ENCODE measurements at regions not wholly inside any gene's neighbourhood (a gene's known extent, or its start where the extent isn't known, plus 50 kb on each side); places are given as distances from the start of the nearest gene placed in this dataset.

DNA sequence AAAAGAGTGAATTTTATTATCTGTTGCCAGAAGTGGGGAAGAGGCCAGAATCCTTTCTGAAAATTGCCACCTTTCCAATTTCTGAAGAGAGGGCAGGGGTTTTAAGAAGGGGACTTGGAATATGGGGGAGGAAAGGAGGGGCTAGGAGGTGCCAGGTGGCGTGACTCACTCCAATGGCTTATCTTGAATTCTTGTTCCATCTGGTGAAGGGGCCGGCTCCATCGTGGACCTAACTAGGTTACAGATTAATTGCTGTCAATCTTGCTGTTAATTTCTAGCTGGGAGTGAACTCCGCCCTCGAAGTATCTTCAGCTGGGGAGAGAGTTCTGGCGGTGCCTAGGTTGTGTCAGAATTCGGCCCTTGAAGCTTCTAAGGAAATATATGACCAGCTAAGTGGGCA is 138.7 kb downstream of the YTHDC2 start:
- Mint-ChIP-seq H3K27ac (no peak overlapping the region), H3K36me3 (ENCODE audit: low read depth) (no peaks in the 10 kb centered on the region), H3K4me3 (no peak overlapping the region), H3K27me3 (ENCODE audit: low read depth) (peaks cover 28% of the 10 kb centered on the region), H3K4me1 (ENCODE audit: low read depth) (no peaks in the 10 kb centered on the region), H3K9me3 (peaks cover 7% of the 10 kb centered on the region)
- CTCF ChIA-PET, result no interaction called here
- DNase-seq, result no peak
- intact Hi-C loops (cut with micrococcal nuclease), result no loop called here

- Mint-ChIP-seq H3K4me1 (ENCODE audit: low read depth) (no peaks in the 10 kb centered on the region), H3K27ac (no peak overlapping the region), H3K9me3 (peaks cover 4% of the 10 kb centered on the region), H3K36me3 (ENCODE audit: low read depth) (no peaks in the 10 kb centered on the region), H3K27me3 (ENCODE audit: low read depth) (peaks cover 10% of the 10 kb centered on the region), H3K4me3 (no peak overlapping the region)
- DNase-seq, result no peak
- intact Hi-C loops (cut with micrococcal nuclease), result no loop called here
- CTCF ChIA-PET, result no interaction called here
Observed at GRCh38 chr5:113654828-113655227, 141.3 kb downstream of the YTHDC2 start.

GRCh38 chr5:113660206-113660605 is 146.7 kb downstream of the YTHDC2 start:
- Mint-ChIP-seq H3K27me3 (ENCODE audit: low read depth) (peaks cover 15% of the 10 kb centered on the region), H3K9me3 (no peaks in the 10 kb centered on the region), H3K27ac (no peak overlapping the region), H3K4me3 (no peak overlapping the region), H3K4me1 (ENCODE audit: low read depth) (no peaks in the 10 kb centered on the region), H3K36me3 (ENCODE audit: low read depth) (no peaks in the 10 kb centered on the region)
- no peak for DNase-seq
- intact Hi-C loops (cut with micrococcal nuclease), result loop anchor here (5.0 kb wide), 1 partner anchor 283 kb away; no protein-coding TSS in a partner anchor
- CTCF ChIA-PET, result interaction anchor here (0.6 to 2.9 kb wide), 3 partner anchors 45 to 321 kb away, joined by 5 to 13 read pairs (median 6); no protein-coding TSS in a partner anchor

DNA sequence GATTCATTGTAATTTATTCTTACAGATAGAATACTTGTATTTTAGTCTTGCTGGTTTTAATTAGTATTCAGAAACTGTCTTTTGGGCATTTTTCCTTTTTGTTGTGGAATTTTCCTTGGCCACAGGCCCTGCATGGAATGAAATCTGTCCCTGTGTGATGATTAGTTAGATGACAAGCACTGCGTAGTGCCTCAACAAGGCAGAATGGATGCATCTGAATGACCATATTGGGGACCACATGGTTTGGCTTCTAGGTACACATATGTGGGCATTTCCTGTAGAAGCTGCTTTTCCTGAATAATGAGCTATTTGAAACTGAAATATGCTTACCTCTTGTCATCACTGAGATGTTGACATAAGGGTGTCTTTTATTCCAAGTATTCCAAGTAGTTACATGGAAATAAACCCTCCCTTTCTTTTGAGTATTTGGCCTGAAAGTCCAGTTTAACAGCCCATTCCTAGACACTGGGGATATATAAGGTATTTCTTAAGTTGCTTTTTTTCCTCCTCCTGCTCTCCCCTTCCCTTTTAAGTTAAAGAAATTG is 147.3 kb downstream of the YTHDC2 start:
- H3K4me1 Mint-ChIP-seq (ENCODE audit: low read depth), result no peaks in the 10 kb centered on the region
- DNase-seq, result no peak
- no peak overlapping the region for H3K4me3 Mint-ChIP-seq
- no peak overlapping the region for H3K27ac Mint-ChIP-seq
- H3K27me3 Mint-ChIP-seq (ENCODE audit: low read depth), result peaks cover 17% of the 10 kb centered on the region
- CTCF ChIA-PET, result interaction anchor here (0.6 to 2.9 kb wide), 4 partner anchors 43 to 321 kb away, joined by 4 to 13 read pairs (median 6); no protein-coding TSS in a partner anchor
- H3K36me3 Mint-ChIP-seq (ENCODE audit: low read depth), result no peaks in the 10 kb centered on the region
- H3K9me3 Mint-ChIP-seq, result no peaks in the 10 kb centered on the region
- intact Hi-C loops (cut with micrococcal nuclease), result loop anchor here (5.0 kb wide), 1 partner anchor 283 kb away; no protein-coding TSS in a partner anchor

- H3K4me3 Mint-ChIP-seq, result no peak overlapping the region
- H3K27me3 Mint-ChIP-seq (ENCODE audit: low read depth), result peaks cover 24% of the 10 kb centered on the region
- intact Hi-C loops (cut with micrococcal nuclease), result loop anchor here (1.0 to 5.0 kb wide), 2 partner anchors 52 to 287 kb away; no protein-coding TSS in a partner anchor
- H3K36me3 Mint-ChIP-seq (ENCODE audit: low read depth), result no peaks in the 10 kb centered on the region
- H3K9me3 Mint-ChIP-seq, result peaks cover 2% of the 10 kb centered on the region
- CTCF ChIA-PET, result interaction anchor here (0.6 to 1.5 kb wide), 4 partner anchors 49 to 305 kb away, joined by 3 to 7 read pairs (median 4); no protein-coding TSS in a partner anchor
- no peaks in the 10 kb centered on the region for H3K4me1 Mint-ChIP-seq (ENCODE audit: low read depth)
- H3K27ac Mint-ChIP-seq, result no peak overlapping the region
- DNase-seq, result peak; percentile 40
Observed at GRCh38 chr5:113663879-113664541, 150.5 kb downstream of the YTHDC2 start.

GRCh38 chr5:113673041-113673440 is 159.5 kb downstream of the YTHDC2 start:
- Mint-ChIP-seq H3K36me3 (ENCODE audit: low read depth) (no peaks in the 10 kb centered on the region), H3K4me1 (ENCODE audit: low read depth) (no peaks in the 10 kb centered on the region), H3K27ac (no peak overlapping the region), H3K9me3 (peaks cover 3% of the 10 kb centered on the region), H3K27me3 (ENCODE audit: low read depth) (no peaks in the 10 kb centered on the region), H3K4me3 (no peak overlapping the region)
- CTCF ChIA-PET, result no interaction called here
- no peak for DNase-seq
- intact Hi-C loops (cut with micrococcal nuclease), result no loop called here

DNA sequence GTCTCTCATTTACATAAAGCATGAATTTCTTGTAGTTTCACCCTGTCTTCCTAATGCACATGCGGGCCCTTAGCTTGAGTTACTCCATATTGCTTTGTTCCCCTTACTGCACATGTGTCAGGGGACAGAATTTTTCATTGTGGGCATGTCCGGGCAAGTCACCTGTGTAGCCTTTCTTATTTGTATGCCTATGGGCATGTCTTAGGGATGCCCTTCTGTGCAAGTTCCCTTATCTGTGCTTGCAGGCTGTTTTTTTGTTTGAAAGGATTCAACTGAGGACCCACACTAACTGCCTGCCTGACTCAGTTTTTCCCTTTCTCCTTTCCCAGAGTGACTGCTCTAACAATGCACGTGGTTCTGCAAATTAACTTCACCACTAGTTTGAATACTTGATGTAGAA is 161.7 kb downstream of the YTHDC2 start:
- Mint-ChIP-seq H3K27me3 (ENCODE audit: low read depth) (no peaks in the 10 kb centered on the region), H3K4me1 (ENCODE audit: low read depth) (no peaks in the 10 kb centered on the region), H3K4me3 (no peak overlapping the region), H3K9me3 (no peaks in the 10 kb centered on the region), H3K27ac (no peak overlapping the region), H3K36me3 (ENCODE audit: low read depth) (no peaks in the 10 kb centered on the region)
- CTCF ChIA-PET, result no interaction called here
- intact Hi-C loops (cut with micrococcal nuclease), result loop anchor here (5.0 kb wide), 5 partner anchors 63 to 1912 kb away; no protein-coding TSS in a partner anchor
- DNase-seq, result no peak

DNA sequence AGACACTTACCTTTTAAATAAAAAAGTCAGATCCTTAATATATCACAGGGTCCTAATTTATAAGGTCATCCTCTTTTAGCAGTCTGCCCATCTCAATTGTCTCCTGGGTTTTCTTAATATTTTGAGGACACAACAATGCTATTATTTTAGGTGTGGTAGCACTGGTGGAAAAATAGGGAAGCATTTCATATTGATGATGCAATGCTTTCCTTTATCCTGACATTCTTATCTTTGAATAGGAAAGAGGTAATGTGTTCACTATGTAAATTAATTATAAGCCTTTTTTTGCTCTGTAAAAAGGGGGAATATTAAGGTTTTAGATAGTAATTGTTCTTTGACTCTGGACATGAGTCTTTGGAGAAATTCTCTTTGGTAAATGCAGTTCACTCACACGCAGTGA is 164.7 kb downstream of the YTHDC2 start:
- H3K4me3 Mint-ChIP-seq, result no peak overlapping the region
- no peaks in the 10 kb centered on the region for H3K36me3 Mint-ChIP-seq (ENCODE audit: low read depth)
- CTCF ChIA-PET, result no interaction called here
- intact Hi-C loops (cut with micrococcal nuclease), result loop anchor here (2.0 to 5.0 kb wide), 6 partner anchors 66 to 1909 kb away; no protein-coding TSS in a partner anchor
- DNase-seq, result no peak
- no peaks in the 10 kb centered on the region for H3K27me3 Mint-ChIP-seq (ENCODE audit: low read depth)
- no peaks in the 10 kb centered on the region for H3K9me3 Mint-ChIP-seq
- no peak overlapping the region for H3K27ac Mint-ChIP-seq
- no peaks in the 10 kb centered on the region for H3K4me1 Mint-ChIP-seq (ENCODE audit: low read depth)

- DNase-seq, result peak; percentile 56
- Mint-ChIP-seq H3K4me3 (no peak overlapping the region), H3K27me3 (ENCODE audit: low read depth) (no peaks in the 10 kb centered on the region), H3K36me3 (ENCODE audit: low read depth) (no peaks in the 10 kb centered on the region), H3K4me1 (ENCODE audit: low read depth) (no peaks in the 10 kb centered on the region), H3K27ac (no peak overlapping the region), H3K9me3 (no peaks in the 10 kb centered on the region)
- CTCF ChIA-PET, result interaction anchor here (0.7 to 3.0 kb wide), 2 partner anchors 771 to 1388 kb away, joined by 3 to 13 read pairs; no protein-coding TSS in a partner anchor
- intact Hi-C loops (cut with micrococcal nuclease), result loop anchor here (1.0 to 5.0 kb wide), 7 partner anchors 67 to 1908 kb away; no protein-coding TSS in a partner anchor
Observed at GRCh38 chr5:113678924-113679575, 165.6 kb downstream of the YTHDC2 start.

DNA sequence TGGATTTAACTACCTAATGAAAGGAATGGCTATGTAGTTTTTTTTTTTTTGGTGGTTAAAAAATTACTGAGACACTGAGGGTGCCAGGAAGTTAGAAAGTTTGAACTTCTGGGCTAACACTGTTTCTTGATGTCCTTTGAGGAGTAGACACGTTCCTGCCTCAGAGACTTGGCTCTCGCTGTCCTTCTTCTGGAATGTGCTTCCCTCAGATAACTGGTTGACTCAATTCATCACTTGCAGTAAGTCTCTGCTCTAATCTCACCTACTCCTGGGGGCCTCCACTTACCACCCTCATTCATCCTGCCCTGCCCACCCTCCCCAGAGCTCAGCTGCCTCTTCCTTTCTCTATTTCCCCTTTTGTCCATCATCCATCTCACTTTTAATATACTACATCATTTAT is 167.0 kb downstream of the YTHDC2 start:
- no peaks in the 10 kb centered on the region for H3K4me1 Mint-ChIP-seq (ENCODE audit: low read depth)
- CTCF ChIA-PET, result interaction anchor here (0.7 to 3.0 kb wide), 4 partner anchors 68 to 1158 kb away, joined by 3 to 13 read pairs (median 4); no protein-coding TSS in a partner anchor
- H3K27me3 Mint-ChIP-seq (ENCODE audit: low read depth), result no peaks in the 10 kb centered on the region
- intact Hi-C loops (cut with micrococcal nuclease), result no loop called here
- H3K9me3 Mint-ChIP-seq, result no peaks in the 10 kb centered on the region
- no peak overlapping the region for H3K27ac Mint-ChIP-seq
- H3K4me3 Mint-ChIP-seq, result no peak overlapping the region
- no peaks in the 10 kb centered on the region for H3K36me3 Mint-ChIP-seq (ENCODE audit: low read depth)
- no peak for DNase-seq

- Mint-ChIP-seq H3K36me3 (ENCODE audit: low read depth) (no peaks in the 10 kb centered on the region), H3K27me3 (ENCODE audit: low read depth) (no peaks in the 10 kb centered on the region), H3K9me3 (no peaks in the 10 kb centered on the region), H3K4me1 (ENCODE audit: low read depth) (no peaks in the 10 kb centered on the region), H3K4me3 (no peak overlapping the region), H3K27ac (no peak overlapping the region)
- intact Hi-C loops (cut with micrococcal nuclease), result no loop called here
- DNase-seq, result no peak
- CTCF ChIA-PET, result no interaction called here
Observed at GRCh38 chr5:113682497-113683136, 169.1 kb downstream of the YTHDC2 start.

DNA sequence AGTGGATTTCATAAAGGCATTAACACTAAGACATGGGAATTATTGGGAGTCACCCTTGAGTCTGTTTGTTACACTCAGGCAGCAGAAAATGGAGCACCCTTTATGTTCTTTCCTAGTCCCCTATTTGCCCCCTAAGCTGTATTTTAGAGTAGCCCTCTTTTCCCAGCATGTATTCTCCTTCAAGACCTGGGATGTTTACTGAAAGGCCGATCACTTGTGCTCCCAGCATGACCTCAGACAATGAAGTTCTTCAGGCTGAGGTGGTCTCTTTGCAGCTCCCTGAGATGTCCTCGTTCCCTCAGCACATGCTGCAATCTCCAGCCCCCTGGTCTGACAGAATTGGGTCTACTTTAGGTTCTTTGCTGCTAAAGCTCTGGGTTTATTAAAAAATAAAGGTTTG is 169.7 kb downstream of the YTHDC2 start:
- Mint-ChIP-seq H3K27ac (no peak overlapping the region), H3K4me1 (ENCODE audit: low read depth) (no peaks in the 10 kb centered on the region), H3K9me3 (no peaks in the 10 kb centered on the region), H3K27me3 (ENCODE audit: low read depth) (no peaks in the 10 kb centered on the region), H3K4me3 (no peak overlapping the region), H3K36me3 (ENCODE audit: low read depth) (no peaks in the 10 kb centered on the region)
- intact Hi-C loops (cut with micrococcal nuclease), result no loop called here
- no peak for DNase-seq
- CTCF ChIA-PET, result no interaction called here

Measured in activated naive CD4-positive, alpha-beta T cell treated with anti-CD3 and anti-CD28 coated beads for 36 hours (primary cell).